ENCODE measurements at regions not wholly inside any gene's neighbourhood (a gene's known extent, or its start where the extent isn't known, plus 50 kb on each side); places are given as distances from the start of the nearest gene placed in this dataset.

DNA sequence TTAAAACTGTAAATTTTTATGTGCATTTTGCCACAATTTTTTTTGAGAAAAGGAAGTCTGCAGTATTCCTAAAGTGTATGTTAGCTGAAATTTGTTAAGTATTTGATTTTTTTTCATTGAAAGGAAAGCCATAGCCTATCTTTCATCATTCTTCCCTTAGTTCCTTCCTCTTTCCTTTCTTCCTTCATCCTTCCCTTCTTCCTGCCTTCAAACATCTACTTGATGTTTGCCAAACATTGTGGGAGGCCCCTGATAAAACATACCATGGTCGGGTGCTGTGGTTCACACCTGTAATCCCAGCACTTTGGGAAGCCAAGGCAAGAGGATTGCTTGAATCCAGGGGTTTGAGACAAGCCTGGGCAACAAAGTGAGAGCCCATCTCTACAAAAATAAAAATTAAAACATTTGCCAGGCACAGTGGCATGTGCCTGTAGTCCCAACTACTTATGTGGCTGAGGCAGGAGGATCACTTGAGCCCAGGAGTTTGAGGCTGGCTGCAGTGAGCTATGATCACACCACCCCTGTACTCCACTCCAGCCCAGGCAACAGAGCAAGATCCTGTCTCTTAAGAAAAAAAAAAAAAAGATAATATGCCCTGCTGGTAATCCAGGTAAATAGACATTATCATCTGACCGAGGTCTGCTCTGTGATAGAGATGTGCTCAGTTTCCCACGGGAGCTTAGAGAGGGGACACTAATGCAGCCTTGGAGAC is 62.9 kb upstream of the FOXN2 start:
- Mint-ChIP-seq H3K36me3 (ENCODE audit: unreplicated experiment) (no peaks in the 10 kb centered on the region), H3K9me3 (ENCODE audit: unreplicated experiment) (no peaks in the 10 kb centered on the region), H3K4me1 (ENCODE audit: unreplicated experiment) (peaks cover 21% of the 10 kb centered on the region), H3K27ac (ENCODE audit: unreplicated experiment) (no peak overlapping the region), H3K27me3 (ENCODE audit: unreplicated experiment) (no peaks in the 10 kb centered on the region), H3K4me3 (ENCODE audit: unreplicated experiment) (no peak overlapping the region)
- no peak for DNase-seq (ENCODE audit: extremely low spot score, unreplicated experiment)
- TF ChIP-seq, protein P1, sequence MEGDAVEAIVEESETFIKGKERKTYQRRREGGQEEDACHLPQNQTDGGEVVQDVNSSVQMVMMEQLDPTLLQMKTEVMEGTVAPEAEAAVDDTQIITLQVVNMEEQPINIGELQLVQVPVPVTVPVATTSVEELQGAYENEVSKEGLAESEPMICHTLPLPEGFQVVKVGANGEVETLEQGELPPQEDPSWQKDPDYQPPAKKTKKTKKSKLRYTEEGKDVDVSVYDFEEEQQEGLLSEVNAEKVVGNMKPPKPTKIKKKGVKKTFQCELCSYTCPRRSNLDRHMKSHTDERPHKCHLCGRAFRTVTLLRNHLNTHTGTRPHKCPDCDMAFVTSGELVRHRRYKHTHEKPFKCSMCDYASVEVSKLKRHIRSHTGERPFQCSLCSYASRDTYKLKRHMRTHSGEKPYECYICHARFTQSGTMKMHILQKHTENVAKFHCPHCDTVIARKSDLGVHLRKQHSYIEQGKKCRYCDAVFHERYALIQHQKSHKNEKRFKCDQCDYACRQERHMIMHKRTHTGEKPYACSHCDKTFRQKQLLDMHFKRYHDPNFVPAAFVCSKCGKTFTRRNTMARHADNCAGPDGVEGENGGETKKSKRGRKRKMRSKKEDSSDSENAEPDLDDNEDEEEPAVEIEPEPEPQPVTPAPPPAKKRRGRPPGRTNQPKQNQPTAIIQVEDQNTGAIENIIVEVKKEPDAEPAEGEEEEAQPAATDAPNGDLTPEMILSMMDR (IDR thresholded peaks at IDR 0.05) = no peak

DNA sequence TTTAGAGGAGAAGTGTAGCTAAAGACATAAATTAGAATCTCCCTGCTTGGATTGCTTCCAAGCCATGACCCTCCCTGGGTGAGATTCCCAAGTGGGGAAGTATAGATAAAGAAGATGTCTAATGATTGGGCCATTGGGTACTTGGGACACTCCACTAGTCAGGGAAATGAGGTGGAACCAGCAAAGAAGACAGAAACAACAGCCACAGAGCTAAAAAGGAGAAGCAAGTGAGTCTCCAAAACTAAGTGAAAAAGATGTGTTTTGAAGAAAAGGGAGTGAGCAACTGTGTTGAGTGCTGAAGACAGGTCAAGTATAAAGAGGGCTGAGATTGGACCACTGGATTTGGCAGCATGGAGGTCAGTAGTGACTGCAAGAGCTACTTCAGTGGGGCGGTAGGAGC is 61.2 kb upstream of the FOXN2 start:
- no peak overlapping the region for H3K27ac Mint-ChIP-seq (ENCODE audit: unreplicated experiment)
- DNase-seq (ENCODE audit: extremely low spot score, unreplicated experiment) = no peak
- peaks cover 17% of the 10 kb centered on the region for H3K4me1 Mint-ChIP-seq (ENCODE audit: unreplicated experiment)
- H3K9me3 Mint-ChIP-seq (ENCODE audit: unreplicated experiment) = no peaks in the 10 kb centered on the region
- TF ChIP-seq, protein P1 (IDR thresholded peaks at IDR 0.05) = no peak
- peaks cover 3% of the 10 kb centered on the region for H3K27me3 Mint-ChIP-seq (ENCODE audit: unreplicated experiment)
- H3K4me3 Mint-ChIP-seq (ENCODE audit: unreplicated experiment) = no peak overlapping the region
- H3K36me3 Mint-ChIP-seq (ENCODE audit: unreplicated experiment) = no peaks in the 10 kb centered on the region

DNA sequence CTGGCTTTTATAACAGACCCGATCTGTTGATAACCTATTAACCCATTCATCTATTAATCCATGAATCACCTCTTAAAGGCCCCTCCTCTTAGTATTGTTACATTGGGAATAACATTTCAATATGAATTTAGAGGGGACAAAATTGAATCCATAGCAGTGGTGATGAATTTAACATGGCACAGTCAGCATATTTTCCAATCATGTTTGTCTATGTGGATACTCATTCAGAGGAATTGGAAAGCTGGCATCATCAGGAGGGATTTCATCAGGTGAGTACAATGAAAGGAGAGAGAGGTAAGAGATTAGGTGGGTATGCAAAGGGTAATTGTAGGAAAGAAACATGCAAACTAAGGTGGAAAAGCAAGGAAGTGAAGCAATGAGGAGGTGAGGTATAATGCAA is 59.6 kb upstream of the FOXN2 start:
- peaks cover 4% of the 10 kb centered on the region for H3K4me1 Mint-ChIP-seq (ENCODE audit: unreplicated experiment)
- no peak overlapping the region for H3K4me3 Mint-ChIP-seq (ENCODE audit: unreplicated experiment)
- DNase-seq (ENCODE audit: extremely low spot score, unreplicated experiment) = no peak
- TF ChIP-seq, protein P1 (IDR thresholded peaks at IDR 0.05) = no peak
- no peaks in the 10 kb centered on the region for H3K9me3 Mint-ChIP-seq (ENCODE audit: unreplicated experiment)
- no peak overlapping the region for H3K27ac Mint-ChIP-seq (ENCODE audit: unreplicated experiment)
- peaks cover 12% of the 10 kb centered on the region for H3K27me3 Mint-ChIP-seq (ENCODE audit: unreplicated experiment)
- no peaks in the 10 kb centered on the region for H3K36me3 Mint-ChIP-seq (ENCODE audit: unreplicated experiment)

DNA sequence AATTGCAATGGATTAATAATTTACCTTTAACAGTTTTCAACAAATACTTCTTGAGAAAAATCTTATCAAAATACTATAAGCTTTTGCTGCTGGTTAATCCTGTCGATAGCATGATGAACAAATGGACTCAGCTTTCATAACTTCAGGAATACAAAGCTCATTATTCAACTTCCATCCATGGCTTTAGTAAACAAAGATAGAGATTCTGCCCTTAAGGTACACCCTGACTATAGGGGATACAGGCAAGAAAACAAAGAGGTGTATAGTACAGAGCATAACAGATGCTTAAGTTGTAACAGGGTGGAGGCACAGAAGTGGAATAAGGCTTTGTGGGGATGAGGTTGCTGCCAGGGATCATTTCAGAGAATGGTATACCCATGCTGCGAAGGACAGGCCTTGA is 57.0 kb upstream of the FOXN2 start:
- no peaks in the 10 kb centered on the region for H3K4me1 Mint-ChIP-seq (ENCODE audit: unreplicated experiment)
- no peaks in the 10 kb centered on the region for H3K9me3 Mint-ChIP-seq (ENCODE audit: unreplicated experiment)
- TF ChIP-seq, protein P1 (IDR thresholded peaks at IDR 0.05) = no peak
- H3K27ac Mint-ChIP-seq (ENCODE audit: unreplicated experiment) = no peak overlapping the region
- no peak overlapping the region for H3K4me3 Mint-ChIP-seq (ENCODE audit: unreplicated experiment)
- H3K27me3 Mint-ChIP-seq (ENCODE audit: unreplicated experiment) = peaks cover 31% of the 10 kb centered on the region
- no peak for DNase-seq (ENCODE audit: extremely low spot score, unreplicated experiment)
- H3K36me3 Mint-ChIP-seq (ENCODE audit: unreplicated experiment) = no peaks in the 10 kb centered on the region

DNA sequence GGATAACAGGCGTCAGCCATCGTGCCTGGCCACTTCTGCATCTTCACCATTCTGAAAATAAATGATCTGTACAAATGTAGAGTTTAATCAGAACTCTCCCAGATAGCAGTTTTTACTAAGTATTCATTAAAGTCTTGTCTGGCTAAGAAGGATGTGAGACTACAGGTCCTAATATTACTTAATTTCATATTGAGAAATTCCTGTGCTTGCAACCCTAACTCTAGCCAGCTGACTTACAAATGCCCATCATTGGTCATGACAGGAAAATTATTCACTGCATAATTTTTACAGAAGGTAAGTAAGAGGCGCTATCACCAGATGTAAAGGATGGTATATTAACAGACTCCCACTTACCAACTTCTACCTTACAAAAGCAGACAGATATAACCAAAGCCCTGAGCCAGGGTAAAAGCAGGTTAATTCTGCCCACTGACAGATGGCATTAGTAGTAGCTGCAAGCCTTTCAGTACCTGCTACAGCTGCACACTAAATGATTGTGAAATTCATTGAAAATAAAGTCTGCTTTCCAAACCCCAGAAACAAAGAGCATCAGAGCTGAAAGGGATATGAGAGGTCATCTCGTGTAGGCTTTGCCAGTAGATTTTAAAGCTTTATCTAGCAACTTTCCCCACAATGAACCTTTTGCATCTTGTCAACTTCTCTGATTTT is 55.9 kb upstream of the FOXN2 start:
- TF ChIP-seq, protein P1 (IDR thresholded peaks at IDR 0.05) = no peak
- Mint-ChIP-seq H3K9me3 (ENCODE audit: unreplicated experiment) (no peaks in the 10 kb centered on the region), H3K27ac (ENCODE audit: unreplicated experiment) (no peak overlapping the region), H3K36me3 (ENCODE audit: unreplicated experiment) (no peaks in the 10 kb centered on the region), H3K4me1 (ENCODE audit: unreplicated experiment) (no peaks in the 10 kb centered on the region), H3K27me3 (ENCODE audit: unreplicated experiment) (peaks cover 38% of the 10 kb centered on the region), H3K4me3 (ENCODE audit: unreplicated experiment) (no peak overlapping the region)
- DNase-seq (ENCODE audit: extremely low spot score, unreplicated experiment) = no peak

All from osteocyte (in vitro differentiated cells).